ENCODE measurements at regions not wholly inside any gene's neighbourhood (a gene's known extent, or its start where the extent isn't known, plus 50 kb on each side); places are given as distances from the start of the nearest gene placed in this dataset.

- WGBS, 2 donors, result 27 to 37% methylated on average over 4 of the region's 4 CpGs
These were observed 187.3 kb downstream of the USP12 start for GRCh38 chr13:26984337-26984736.

GRCh38 chr13:26983543-26984320 is 187.9 kb downstream of the USP12 start:
- DNase-seq, result no peak
- H3K36me3 ChIP-seq (ENCODE audit: control insufficient read depth in 1 of 2, insufficient read depth in 2 of 2, low read length in 1 of 2), result no peaks in the 10 kb centered on the region
- WGBS, 2 donors, result 68 to 71% methylated on average over 12 of the region's 12 CpGs
- peak; percentile 42 for ATAC-seq (ENCODE audit: low FRiP score)
- intact Hi-C loops (cut with DNase I), result loop anchor here in 1 of 2 donors (2.0 to 10.0 kb wide), 2 partner anchors 375 to 1001 kb away; partner anchors contain the start of gene URAD
- H3K9me3 ChIP-seq (ENCODE audit: control insufficient read depth, low read length), result no peaks in the 10 kb centered on the region
- peak overlapping the region; percentile 43 to 97 for H3K27ac ChIP-seq (ENCODE audit: low read depth in 1 of 2, low read length in 2 of 2)
- H3K4me1 ChIP-seq (ENCODE audit: control insufficient read depth in 1 of 2, insufficient read depth in 2 of 2, low read length in 2 of 2), result no peaks in the 10 kb centered on the region
- no peaks in the 10 kb centered on the region for H3K27me3 ChIP-seq (ENCODE audit: control insufficient read depth in 1 of 2, insufficient read depth in 2 of 2, low read length in 1 of 2)
- no peak overlapping the region for H3K4me3 ChIP-seq (ENCODE audit: low read length in 2 of 2)

More at GRCh38 chr13:26984337-26984736, 187.3 kb downstream of the USP12 start:
- ATAC-seq (ENCODE audit: low FRiP score) (no peak), DNase-seq (no peak)
- Histone ChIP-seq H3K9me3 (ENCODE audit: control insufficient read depth, low read length) (no peaks in the 10 kb centered on the region), H3K36me3 (ENCODE audit: control insufficient read depth in 1 of 2, insufficient read depth in 2 of 2, low read length in 1 of 2) (no peaks in the 10 kb centered on the region), H3K4me3 (ENCODE audit: low read length in 2 of 2) (no peak overlapping the region), H3K4me1 (ENCODE audit: control insufficient read depth in 1 of 2, insufficient read depth in 2 of 2, low read length in 2 of 2) (no peaks in the 10 kb centered on the region), H3K27me3 (ENCODE audit: control insufficient read depth in 1 of 2, insufficient read depth in 2 of 2, low read length in 1 of 2) (no peaks in the 10 kb centered on the region), H3K27ac (ENCODE audit: low read depth in 1 of 2, low read length in 2 of 2) (peak overlapping the region; percentile 33 to 97)
- intact Hi-C loops (cut with DNase I), result loop anchor here in 1 of 2 donors (2.0 to 10.0 kb wide), 2 partner anchors 374 to 1000 kb away; partner anchors contain the start of gene URAD

- no peak overlapping the region for H3K27ac ChIP-seq (ENCODE audit: low read depth in 1 of 2, low read length in 2 of 2)
- no peaks in the 10 kb centered on the region for H3K9me3 ChIP-seq (ENCODE audit: control insufficient read depth, low read length)
- H3K36me3 ChIP-seq (ENCODE audit: control insufficient read depth in 1 of 2, insufficient read depth in 2 of 2, low read length in 1 of 2), result no peaks in the 10 kb centered on the region
- WGBS, 2 donors, result 95 to 96% methylated on average over 18 of the region's 18 CpGs
- H3K27me3 ChIP-seq (ENCODE audit: control insufficient read depth in 1 of 2, insufficient read depth in 2 of 2, low read length in 1 of 2), result no peaks in the 10 kb centered on the region
- ATAC-seq (ENCODE audit: low FRiP score) (no peak), DNase-seq (no peak)
- no peaks in the 10 kb centered on the region for H3K4me1 ChIP-seq (ENCODE audit: control insufficient read depth in 1 of 2, insufficient read depth in 2 of 2, low read length in 2 of 2)
- H3K4me3 ChIP-seq (ENCODE audit: low read length in 2 of 2), result no peak overlapping the region
- intact Hi-C loops (cut with DNase I), result loop anchor here in 1 of 2 donors (10.0 kb wide), 1 partner anchor 1004 kb away; the partner anchor contains the start of gene URAD
These were observed 191.2 kb downstream of the USP12 start for GRCh38 chr13:26980099-26981031.

GRCh38 chr13:26979334-26979733 is 192.3 kb downstream of the USP12 start:
- no peaks in the 10 kb centered on the region for H3K36me3 ChIP-seq (ENCODE audit: control insufficient read depth in 1 of 2, insufficient read depth in 2 of 2, low read length in 1 of 2)
- no peaks in the 10 kb centered on the region for H3K27me3 ChIP-seq (ENCODE audit: control insufficient read depth in 1 of 2, insufficient read depth in 2 of 2, low read length in 1 of 2)
- H3K27ac ChIP-seq (ENCODE audit: low read depth in 1 of 2, low read length in 2 of 2), result no peak overlapping the region
- intact Hi-C loops (cut with DNase I), result no loop called here
- H3K4me3 ChIP-seq (ENCODE audit: low read length in 2 of 2), result no peak overlapping the region
- H3K4me1 ChIP-seq (ENCODE audit: control insufficient read depth in 1 of 2, insufficient read depth in 2 of 2, low read length in 2 of 2), result no peaks in the 10 kb centered on the region
- H3K9me3 ChIP-seq (ENCODE audit: control insufficient read depth, low read length), result no peaks in the 10 kb centered on the region
- DNase-seq, result no peak
- WGBS, 2 donors, result 89 to 93% methylated on average over 8 of the region's 8 CpGs
- no peak for ATAC-seq (ENCODE audit: low FRiP score)

GRCh38 chr13:26978081-26978860 is 193.3 kb downstream of the USP12 start:
- ATAC-seq (ENCODE audit: low FRiP score) (no peak), DNase-seq (no peak)
- Histone ChIP-seq H3K4me3 (ENCODE audit: low read length in 2 of 2) (no peak overlapping the region), H3K4me1 (ENCODE audit: control insufficient read depth in 1 of 2, insufficient read depth in 2 of 2, low read length in 2 of 2) (no peaks in the 10 kb centered on the region), H3K36me3 (ENCODE audit: control insufficient read depth in 1 of 2, insufficient read depth in 2 of 2, low read length in 1 of 2) (no peaks in the 10 kb centered on the region), H3K27ac (ENCODE audit: low read depth in 1 of 2, low read length in 2 of 2) (no peak overlapping the region), H3K27me3 (ENCODE audit: control insufficient read depth in 1 of 2, insufficient read depth in 2 of 2, low read length in 1 of 2) (no peaks in the 10 kb centered on the region), H3K9me3 (ENCODE audit: control insufficient read depth, low read length) (no peaks in the 10 kb centered on the region)
- intact Hi-C loops (cut with DNase I), result no loop called here
- 85 to 86% methylated on average over 12 of the region's 12 CpGs for WGBS, 2 donors

- Histone ChIP-seq H3K4me1 (ENCODE audit: control insufficient read depth in 1 of 2, insufficient read depth in 2 of 2, low read length in 2 of 2) (no peaks in the 10 kb centered on the region), H3K36me3 (ENCODE audit: control insufficient read depth in 1 of 2, insufficient read depth in 2 of 2, low read length in 1 of 2) (no peaks in the 10 kb centered on the region), H3K9me3 (ENCODE audit: control insufficient read depth, low read length) (no peaks in the 10 kb centered on the region), H3K4me3 (ENCODE audit: low read length in 2 of 2) (no peak overlapping the region), H3K27ac (ENCODE audit: low read depth in 1 of 2, low read length in 2 of 2) (no peak overlapping the region), H3K27me3 (ENCODE audit: control insufficient read depth in 1 of 2, insufficient read depth in 2 of 2, low read length in 1 of 2) (no peaks in the 10 kb centered on the region)
- no peak for DNase-seq
- intact Hi-C loops (cut with DNase I), result no loop called here
- ATAC-seq (ENCODE audit: low FRiP score), result no peak
- WGBS, 2 donors, result 61 to 71% methylated on average over 11 of the region's 11 CpGs
These were observed 194.1 kb downstream of the USP12 start for GRCh38 chr13:26977541-26977940.

- no peaks in the 10 kb centered on the region for H3K4me1 ChIP-seq (ENCODE audit: control insufficient read depth in 1 of 2, insufficient read depth in 2 of 2, low read length in 2 of 2)
- no peak for DNase-seq
- ATAC-seq (ENCODE audit: low FRiP score), result no peak
- H3K4me3 ChIP-seq (ENCODE audit: low read length in 2 of 2), result no peak overlapping the region
- no peaks in the 10 kb centered on the region for H3K27me3 ChIP-seq (ENCODE audit: control insufficient read depth in 1 of 2, insufficient read depth in 2 of 2, low read length in 1 of 2)
- 93 to 97% methylated on average over 1 of the region's 1 CpG for WGBS, 2 donors
- intact Hi-C loops (cut with DNase I), result no loop called here
- no peaks in the 10 kb centered on the region for H3K36me3 ChIP-seq (ENCODE audit: control insufficient read depth in 1 of 2, insufficient read depth in 2 of 2, low read length in 1 of 2)
- H3K9me3 ChIP-seq (ENCODE audit: control insufficient read depth, low read length), result no peaks in the 10 kb centered on the region
- no peak overlapping the region for H3K27ac ChIP-seq (ENCODE audit: low read depth in 1 of 2, low read length in 2 of 2)
These were observed 195.3 kb downstream of the USP12 start for GRCh38 chr13:26976313-26976712.

GRCh38 chr13:26973946-26974345 is 197.7 kb downstream of the USP12 start:
- DNase-seq (no peak), ATAC-seq (ENCODE audit: low FRiP score) (no peak)
- WGBS, 2 donors, result 88 to 94% methylated on average over 4 of the region's 4 CpGs
- Histone ChIP-seq H3K27ac (ENCODE audit: low read depth in 1 of 2, low read length in 2 of 2) (no peak overlapping the region), H3K4me1 (ENCODE audit: control insufficient read depth in 1 of 2, insufficient read depth in 2 of 2, low read length in 2 of 2) (no peaks in the 10 kb centered on the region), H3K9me3 (ENCODE audit: control insufficient read depth, low read length) (no peaks in the 10 kb centered on the region), H3K4me3 (ENCODE audit: low read length in 2 of 2) (no peak overlapping the region), H3K27me3 (ENCODE audit: control insufficient read depth in 1 of 2, insufficient read depth in 2 of 2, low read length in 1 of 2) (no peaks in the 10 kb centered on the region), H3K36me3 (ENCODE audit: control insufficient read depth in 1 of 2, insufficient read depth in 2 of 2, low read length in 1 of 2) (no peaks in the 10 kb centered on the region)
- intact Hi-C loops (cut with DNase I), result no loop called here

Data from aorta (tissue), 5 donors.